Astrocyte (in vitro differentiated cells and primary cell): ENCODE measurements at regions not wholly inside any gene's neighbourhood (a gene's known extent, or its start where the extent isn't known, plus 50 kb on each side); places are given as distances from the start of the nearest gene placed in this dataset.

Source experiments
- EZH2 ChIP-seq: IDR thresholded peaks from 2 replicates; pipeline ENCODE4 v1.6.1; 2012; ENCODE audit warnings: mild to moderate bottlenecking, low read length, inconsistent platforms; ENCODE audit not compliant: insufficient read depth
- TF ChIP-seq, protein P1 (sequence below): IDR thresholded peaks from 2 replicates; pipeline ENCODE4 v1.5.1; 2011; ENCODE audit warnings: low read depth, mild to moderate bottlenecking, inconsistent platforms, low read length, moderate library complexity; ENCODE audit not compliant: insufficient read depth

DNA sequence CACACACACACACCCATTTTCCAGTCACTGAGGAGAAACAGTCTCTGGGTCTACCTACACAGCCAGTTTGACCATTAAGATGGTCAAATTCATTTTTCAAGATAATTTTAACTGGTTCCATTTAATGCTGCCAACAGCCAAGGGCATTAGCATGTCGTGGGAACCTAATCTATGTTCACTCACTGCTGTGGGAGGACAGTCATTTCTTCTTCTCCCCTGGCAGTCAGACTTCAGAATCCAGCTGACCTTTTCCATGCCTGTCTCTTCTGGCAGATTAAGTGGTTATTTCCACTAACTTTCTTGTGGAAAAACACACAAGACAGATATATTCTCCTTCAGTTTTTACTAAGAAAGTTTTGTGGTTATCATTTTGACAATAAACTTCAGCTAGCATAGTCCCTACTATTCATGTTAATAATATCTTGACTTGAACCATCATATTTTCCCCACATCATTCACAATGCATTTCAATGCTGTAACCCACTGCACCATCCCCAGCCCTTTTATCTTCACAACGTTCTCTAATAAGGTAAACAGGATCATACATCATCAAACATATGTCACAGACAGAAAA is 82.2 kb downstream of the DAD1 start:
- TF ChIP-seq, protein P1, sequence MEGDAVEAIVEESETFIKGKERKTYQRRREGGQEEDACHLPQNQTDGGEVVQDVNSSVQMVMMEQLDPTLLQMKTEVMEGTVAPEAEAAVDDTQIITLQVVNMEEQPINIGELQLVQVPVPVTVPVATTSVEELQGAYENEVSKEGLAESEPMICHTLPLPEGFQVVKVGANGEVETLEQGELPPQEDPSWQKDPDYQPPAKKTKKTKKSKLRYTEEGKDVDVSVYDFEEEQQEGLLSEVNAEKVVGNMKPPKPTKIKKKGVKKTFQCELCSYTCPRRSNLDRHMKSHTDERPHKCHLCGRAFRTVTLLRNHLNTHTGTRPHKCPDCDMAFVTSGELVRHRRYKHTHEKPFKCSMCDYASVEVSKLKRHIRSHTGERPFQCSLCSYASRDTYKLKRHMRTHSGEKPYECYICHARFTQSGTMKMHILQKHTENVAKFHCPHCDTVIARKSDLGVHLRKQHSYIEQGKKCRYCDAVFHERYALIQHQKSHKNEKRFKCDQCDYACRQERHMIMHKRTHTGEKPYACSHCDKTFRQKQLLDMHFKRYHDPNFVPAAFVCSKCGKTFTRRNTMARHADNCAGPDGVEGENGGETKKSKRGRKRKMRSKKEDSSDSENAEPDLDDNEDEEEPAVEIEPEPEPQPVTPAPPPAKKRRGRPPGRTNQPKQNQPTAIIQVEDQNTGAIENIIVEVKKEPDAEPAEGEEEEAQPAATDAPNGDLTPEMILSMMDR, result no peak
- no peak for TF ChIP-seq EZH2
